Heart left ventricle (tissue), 13 donors: ENCODE measurements at regions not wholly inside any gene's neighbourhood (a gene's known extent, or its start where the extent isn't known, plus 50 kb on each side); places are given as distances from the start of the nearest gene placed in this dataset.

Experiments
- POLR2A ChIP-seq, 2 donors: fragments of 450-650 bp; IDR thresholded peaks; one replicate each; pipeline ENCODE4 v1.6.1; 2017; ENCODE audit warnings: antibody characterized with exemption in 2 of 2, mild to moderate bottlenecking in 2 of 2, moderate library complexity in 2 of 2
- TF ChIP-seq, protein P1 (sequence below), 12 donors: fragments of 200-600 bp; sonication (generic) in 4 of 12; IDR thresholded peaks; one replicate each; pipeline versions ENCODE4 v1.5.0 to v1.8.0; 2018 to 2022; ENCODE audit warnings: antibody characterized with exemption in 12 of 12, mild to moderate bottlenecking in 5 of 12
- donor health status: ischemic (EF 13 %, LVEDD 7.1; RV severe dilation, severe dysfunction).
- donor health status: DM: no; HTN: yes; CAD: no.
- donor health status: DM: no; HTN: no; CAD: no.
- donor health status: ischemic (EF 25% LVEDD 6.9; RV normal size, moderate dysfunction).
- donor health status: ischemic (EF 25% LVEDD 5.7; RV mildly dilated, moderate dysfunction).
- donor health status: ischemic (EF 35%, LVEDD 5.7; RV mildly dilated, moderate dysfunction).
- donor health status: nonischemic (EF 11% LVEDD 7.7; RV severe dilation, severe dysfunction).
- donor health status: DM: yes; HTN: yes; CAD: no.
- donor health status: PGD.
- donor health status: ischemic (EF 29% LVEDD 5.4; RV normal size, mild dysfunction).
- donor health status: nonischemic (EF 23%, LVEDD 6.1; RV moderate dilation, normal function).

DNA sequence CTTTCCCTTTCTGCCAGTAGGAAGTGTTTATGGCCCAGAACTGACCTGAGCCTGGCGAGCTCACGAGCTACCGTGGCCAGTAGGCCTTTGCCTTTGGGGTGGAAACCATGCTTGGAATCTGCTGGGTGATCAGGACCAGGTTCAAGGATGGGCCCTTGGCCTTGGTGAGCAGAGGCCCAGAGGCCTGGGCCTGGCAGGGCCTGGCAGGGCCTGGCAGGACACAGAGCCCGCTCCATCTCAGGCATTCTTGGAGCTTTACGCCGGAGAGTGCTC, 184.8 kb upstream of the RTL1 start:
- TF ChIP-seq, protein P1, sequence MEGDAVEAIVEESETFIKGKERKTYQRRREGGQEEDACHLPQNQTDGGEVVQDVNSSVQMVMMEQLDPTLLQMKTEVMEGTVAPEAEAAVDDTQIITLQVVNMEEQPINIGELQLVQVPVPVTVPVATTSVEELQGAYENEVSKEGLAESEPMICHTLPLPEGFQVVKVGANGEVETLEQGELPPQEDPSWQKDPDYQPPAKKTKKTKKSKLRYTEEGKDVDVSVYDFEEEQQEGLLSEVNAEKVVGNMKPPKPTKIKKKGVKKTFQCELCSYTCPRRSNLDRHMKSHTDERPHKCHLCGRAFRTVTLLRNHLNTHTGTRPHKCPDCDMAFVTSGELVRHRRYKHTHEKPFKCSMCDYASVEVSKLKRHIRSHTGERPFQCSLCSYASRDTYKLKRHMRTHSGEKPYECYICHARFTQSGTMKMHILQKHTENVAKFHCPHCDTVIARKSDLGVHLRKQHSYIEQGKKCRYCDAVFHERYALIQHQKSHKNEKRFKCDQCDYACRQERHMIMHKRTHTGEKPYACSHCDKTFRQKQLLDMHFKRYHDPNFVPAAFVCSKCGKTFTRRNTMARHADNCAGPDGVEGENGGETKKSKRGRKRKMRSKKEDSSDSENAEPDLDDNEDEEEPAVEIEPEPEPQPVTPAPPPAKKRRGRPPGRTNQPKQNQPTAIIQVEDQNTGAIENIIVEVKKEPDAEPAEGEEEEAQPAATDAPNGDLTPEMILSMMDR (IDR thresholded peaks at IDR 0.05): no peak
- TF ChIP-seq POLR2A (IDR thresholded peaks at IDR 0.05): no peak
